Activated CD8-positive, alpha-beta memory T cell treated with anti-CD3 and anti-CD28 coated beads for 4 hours (primary cell): ENCODE measurements at regions not wholly inside any gene's neighbourhood (a gene's known extent, or its start where the extent isn't known, plus 50 kb on each side); places are given as distances from the start of the nearest gene placed in this dataset.
"Not testable (repeated sequence)": the region's sequence is repeated elsewhere in the genome, so short reads cannot be mapped to it uniquely, and the experiment has no call there.

Experiments used
- DNase-seq, 2 donors: peaks; one replicate each; pipeline ENCODE4 v3.0.0-alpha.2; 2020; ENCODE audit warnings: low read depth in 2 of 2

- no peak for DNase-seq
Measured at GRCh38 chr2:239866350-239866749, 158.8 kb downstream of the NDUFA10 start.

GRCh38 chr2:239865856-239866255 is 159.3 kb downstream of the NDUFA10 start:
- DNase-seq = not testable (repeated sequence)

- DNase-seq = no peak
Measured at GRCh38 chr2:239865059-239865639, 160.0 kb downstream of the NDUFA10 start.

GRCh38 chr2:239864247-239865058 is 160.7 kb downstream of the NDUFA10 start:
- DNase-seq = no peak

GRCh38 chr2:239862613-239863012 is 162.5 kb downstream of the NDUFA10 start:
- DNase-seq = no peak

- no peak for DNase-seq
Measured at GRCh38 chr2:239858179-239858578, 167.0 kb downstream of the NDUFA10 start.

GRCh38 chr2:239857591-239857990 is 167.6 kb downstream of the NDUFA10 start:
- no peak for DNase-seq

- DNase-seq = no peak
Measured at GRCh38 chr2:239856620-239857285, 168.4 kb downstream of the NDUFA10 start.

GRCh38 chr2:239855863-239856587 is 169.1 kb downstream of the NDUFA10 start:
- DNase-seq = no peak

- no peak for DNase-seq
Measured at GRCh38 chr2:239854596-239854995, 170.5 kb downstream of the NDUFA10 start.

GRCh38 chr2:239853706-239854327 is 171.3 kb downstream of the NDUFA10 start:
- no peak for DNase-seq

GRCh38 chr2:239853121-239853520 is 172.0 kb downstream of the NDUFA10 start:
- no peak for DNase-seq

- DNase-seq = no peak
Measured at GRCh38 chr2:239852272-239852671, 172.9 kb downstream of the NDUFA10 start.

GRCh38 chr2:239846789-239847676 is 178.1 kb downstream of the NDUFA10 start:
- DNase-seq = no peak

- no peak for DNase-seq
Measured at GRCh38 chr2:239845968-239846367, 179.2 kb downstream of the NDUFA10 start.

- no peak for DNase-seq
Measured at GRCh38 chr2:239839306-239839705, 185.8 kb downstream of the NDUFA10 start.

- no peak for DNase-seq
Measured at GRCh38 chr2:239836021-239836765, 188.9 kb downstream of the NDUFA10 start.

GRCh38 chr2:239835056-239835455 is 190.1 kb downstream of the NDUFA10 start:
- no peak for DNase-seq

GRCh38 chr2:239834143-239834542 is 191.0 kb downstream of the NDUFA10 start:
- no peak for DNase-seq
